C4-2B (cell line): ENCODE measurements at regions not wholly inside any gene's neighbourhood (a gene's known extent, or its start where the extent isn't known, plus 50 kb on each side); places are given as distances from the start of the nearest gene placed in this dataset.

Experiments
- ZFX ChIP-seq: fragments of 450-650 bp; IDR thresholded peaks from 2 replicates; pipeline ENCODE4 v1.6.1; 2017
- TF ChIP-seq, protein P1 (sequence below): fragments of 450-650 bp; conservative IDR thresholded peaks from 2 replicates; pipeline ENCODE4 v1.5.1; 2017; ENCODE audit warnings: mild to moderate bottlenecking

GRCh38 chr7:120184866-120185265 is 88.1 kb upstream of the KCND2 start:
- TF ChIP-seq, protein P1, sequence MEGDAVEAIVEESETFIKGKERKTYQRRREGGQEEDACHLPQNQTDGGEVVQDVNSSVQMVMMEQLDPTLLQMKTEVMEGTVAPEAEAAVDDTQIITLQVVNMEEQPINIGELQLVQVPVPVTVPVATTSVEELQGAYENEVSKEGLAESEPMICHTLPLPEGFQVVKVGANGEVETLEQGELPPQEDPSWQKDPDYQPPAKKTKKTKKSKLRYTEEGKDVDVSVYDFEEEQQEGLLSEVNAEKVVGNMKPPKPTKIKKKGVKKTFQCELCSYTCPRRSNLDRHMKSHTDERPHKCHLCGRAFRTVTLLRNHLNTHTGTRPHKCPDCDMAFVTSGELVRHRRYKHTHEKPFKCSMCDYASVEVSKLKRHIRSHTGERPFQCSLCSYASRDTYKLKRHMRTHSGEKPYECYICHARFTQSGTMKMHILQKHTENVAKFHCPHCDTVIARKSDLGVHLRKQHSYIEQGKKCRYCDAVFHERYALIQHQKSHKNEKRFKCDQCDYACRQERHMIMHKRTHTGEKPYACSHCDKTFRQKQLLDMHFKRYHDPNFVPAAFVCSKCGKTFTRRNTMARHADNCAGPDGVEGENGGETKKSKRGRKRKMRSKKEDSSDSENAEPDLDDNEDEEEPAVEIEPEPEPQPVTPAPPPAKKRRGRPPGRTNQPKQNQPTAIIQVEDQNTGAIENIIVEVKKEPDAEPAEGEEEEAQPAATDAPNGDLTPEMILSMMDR: no peak
- no peak for TF ChIP-seq ZFX
